ENCODE measurements at regions not wholly inside any gene's neighbourhood (a gene's known extent, or its start where the extent isn't known, plus 50 kb on each side); places are given as distances from the start of the nearest gene placed in this dataset.

DNA sequence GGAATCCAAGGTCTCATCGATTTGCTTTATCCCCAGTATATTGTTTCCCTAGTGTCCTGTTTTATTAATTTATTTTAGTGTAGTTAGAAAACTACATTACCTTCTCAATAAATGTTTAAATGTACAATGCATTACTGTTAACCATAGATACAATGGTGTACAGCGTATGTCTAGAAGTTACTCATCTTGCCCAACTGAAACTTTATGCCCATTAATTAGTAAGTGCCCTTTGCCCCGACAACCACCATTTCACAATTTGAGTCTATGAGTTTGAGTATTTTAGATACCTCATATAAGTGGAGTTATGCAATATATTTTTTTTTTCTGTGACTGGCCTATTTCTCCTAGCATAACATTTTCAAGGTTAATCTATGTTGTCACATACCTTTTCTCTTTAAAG lies 1343.0 kb upstream of the SLC39A10 start:
- no peak overlapping the region for H3K27ac ChIP-seq (ENCODE audit: extremely low read depth, low read depth, low read length)
- no peaks in the 10 kb centered on the region for H3K4me1 ChIP-seq (ENCODE audit: control insufficient read depth, insufficient read depth, low read length)
- TF ChIP-seq GLIS1 (tag by site-specific recombination; IDR thresholded peaks at IDR 0.05) (no peak), ZNF398 (tag by site-specific recombination; IDR thresholded peaks at IDR 0.05) (no peak), ZNF169 (tag by site-specific recombination; IDR thresholded peaks at IDR 0.05) (no peak), ZNF629 (tag by site-specific recombination; IDR thresholded peaks at IDR 0.05) (no peak), ZNF274 (IDR thresholded peaks at IDR 0.05; ENCODE audit: low read length) (no peak), ZNF274 (tag by site-specific recombination; IDR thresholded peaks at IDR 0.05; ENCODE audit: borderline replicate concordance) (no peak), HOXA7 (CRISPR knock-in tag; IDR thresholded peaks at IDR 0.05; ENCODE audit: borderline replicate concordance) (no peak), ZNF558 (tag by site-specific recombination; IDR thresholded peaks at IDR 0.05) (no peak), ZNF174 (tag by site-specific recombination; IDR thresholded peaks at IDR 0.05) (no peak), ZNF10 (tag by site-specific recombination; IDR thresholded peaks at IDR 0.05) (no peak), ZFP3 (tag by site-specific recombination; IDR thresholded peaks at IDR 0.05; ENCODE audit: low read depth) (no peak), ZNF549 (tag by site-specific recombination; IDR thresholded peaks at IDR 0.05) (no peak), ZNF514 (tag by site-specific recombination; IDR thresholded peaks at IDR 0.05) (no peak)
- TF ChIP-seq, protein P1, sequence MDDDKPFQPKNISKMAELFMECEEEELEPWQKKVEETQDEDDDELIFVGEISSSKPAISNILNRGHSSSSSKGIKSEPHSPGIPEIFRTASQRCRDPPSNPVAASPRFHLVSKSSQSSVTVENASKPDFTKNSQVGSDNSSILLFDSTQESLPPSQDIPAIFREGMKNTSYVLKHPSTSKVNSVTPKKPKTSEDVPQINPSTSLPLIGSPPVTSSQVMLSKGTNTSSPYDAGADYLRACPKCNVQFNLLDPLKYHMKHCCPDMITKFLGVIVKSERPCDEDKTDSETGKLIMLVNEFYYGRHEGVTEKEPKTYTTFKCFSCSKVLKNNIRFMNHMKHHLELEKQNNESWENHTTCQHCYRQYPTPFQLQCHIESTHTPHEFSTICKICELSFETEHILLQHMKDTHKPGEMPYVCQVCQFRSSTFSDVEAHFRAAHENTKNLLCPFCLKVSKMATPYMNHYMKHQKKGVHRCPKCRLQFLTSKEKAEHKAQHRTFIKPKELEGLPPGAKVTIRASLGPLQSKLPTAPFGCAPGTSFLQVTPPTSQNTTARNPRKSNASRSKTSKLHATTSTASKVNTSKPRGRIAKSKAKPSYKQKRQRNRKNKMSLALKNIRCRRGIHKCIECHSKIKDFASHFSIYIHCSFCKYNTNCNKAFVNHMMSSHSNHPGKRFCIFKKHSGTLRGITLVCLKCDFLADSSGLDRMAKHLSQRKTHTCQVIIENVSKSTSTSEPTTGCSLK (tag by site-specific recombination; IDR thresholded peaks at IDR 0.05): no peak
- TF ChIP-seq, protein P2, sequence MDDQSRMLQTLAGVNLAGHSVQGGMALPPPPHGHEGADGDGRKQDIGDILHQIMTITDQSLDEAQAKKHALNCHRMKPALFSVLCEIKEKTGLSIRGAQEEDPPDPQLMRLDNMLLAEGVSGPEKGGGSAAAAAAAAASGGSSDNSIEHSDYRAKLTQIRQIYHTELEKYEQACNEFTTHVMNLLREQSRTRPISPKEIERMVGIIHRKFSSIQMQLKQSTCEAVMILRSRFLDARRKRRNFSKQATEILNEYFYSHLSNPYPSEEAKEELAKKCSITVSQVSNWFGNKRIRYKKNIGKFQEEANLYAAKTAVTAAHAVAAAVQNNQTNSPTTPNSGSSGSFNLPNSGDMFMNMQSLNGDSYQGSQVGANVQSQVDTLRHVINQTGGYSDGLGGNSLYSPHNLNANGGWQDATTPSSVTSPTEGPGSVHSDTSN (CRISPR knock-in tag; IDR thresholded peaks at IDR 0.05): no peak
- no peaks in the 10 kb centered on the region for H3K9me3 ChIP-seq (ENCODE audit: control insufficient read depth, insufficient read depth, low read depth, low read length)
- CTCF ChIA-PET: no interaction called here
- H3K4me3 ChIP-seq (ENCODE audit: low read depth, low read length): no peak overlapping the region
- POLR2A ChIA-PET: no interaction called here
- no peaks in the 10 kb centered on the region for H3K36me3 ChIP-seq (ENCODE audit: control insufficient read depth in 2 of 2, insufficient read depth in 1 of 2, low read length in 2 of 2)

- POLR2A ChIA-PET: no interaction called here
- TF ChIP-seq GLI2 (tag by site-specific recombination; IDR thresholded peaks at IDR 0.05; ENCODE audit: borderline replicate concordance, low read depth) (no peak), ZNF416 (tag by site-specific recombination; IDR thresholded peaks at IDR 0.05) (no peak), YY1 (tag by site-specific recombination; IDR thresholded peaks at IDR 0.05) (no peak)
- H3K9me3 ChIP-seq (ENCODE audit: control insufficient read depth, insufficient read depth, low read depth, low read length): no peaks in the 10 kb centered on the region
- no peak overlapping the region for H3K4me3 ChIP-seq (ENCODE audit: low read depth, low read length)
- H3K36me3 ChIP-seq (ENCODE audit: control insufficient read depth in 2 of 2, insufficient read depth in 1 of 2, low read length in 2 of 2): no peaks in the 10 kb centered on the region
- CTCF ChIA-PET: no interaction called here
- no peak overlapping the region for H3K27ac ChIP-seq (ENCODE audit: extremely low read depth, low read depth, low read length)
- no peaks in the 10 kb centered on the region for H3K4me1 ChIP-seq (ENCODE audit: control insufficient read depth, insufficient read depth, low read length)
Observed at GRCh38 chr2:194304191-194304590, 1352.8 kb upstream of the SLC39A10 start.

GRCh38 chr2:194301946-194302345 lies 1355.1 kb upstream of the SLC39A10 start:
- H3K4me3 ChIP-seq (ENCODE audit: low read depth, low read length): no peak overlapping the region
- H3K9me3 ChIP-seq (ENCODE audit: control insufficient read depth, insufficient read depth, low read depth, low read length): no peaks in the 10 kb centered on the region
- H3K27ac ChIP-seq (ENCODE audit: extremely low read depth, low read depth, low read length): no peak overlapping the region
- ChIA-PET POLR2A (no interaction called here), CTCF (no interaction called here)
- no peak for TF ChIP-seq YY2 (tag by site-specific recombination; IDR thresholded peaks at IDR 0.05)
- TF ChIP-seq ZNF121 (tag by site-specific recombination; IDR thresholded peaks at IDR 0.05): no peak
- TF ChIP-seq ZNF202 (tag by site-specific recombination; IDR thresholded peaks at IDR 0.05; ENCODE audit: borderline replicate concordance): no peak
- TF ChIP-seq ZNF777 (tag by site-specific recombination; IDR thresholded peaks at IDR 0.05; ENCODE audit: borderline replicate concordance): no peak
- no peaks in the 10 kb centered on the region for H3K36me3 ChIP-seq (ENCODE audit: control insufficient read depth in 2 of 2, insufficient read depth in 1 of 2, low read length in 2 of 2)
- no peaks in the 10 kb centered on the region for H3K4me1 ChIP-seq (ENCODE audit: control insufficient read depth, insufficient read depth, low read length)
